Panc1 (cell line): ENCODE measurements at regions not wholly inside any gene's neighbourhood (a gene's known extent, or its start where the extent isn't known, plus 50 kb on each side); places are given as distances from the start of the nearest gene placed in this dataset.

Experiments
- CTCF ChIP-seq: fragments of 450-650 bp; IDR thresholded peaks from 2 replicates; pipeline ENCODE4 v1.5.1; 2017; ENCODE audit warnings: mild to moderate bottlenecking
- POLR2AphosphoS5 ChIP-seq: IDR thresholded peaks from 2 replicates; pipeline ENCODE4 v1.6.1; 2012; ENCODE audit warnings: mild to moderate bottlenecking, low read depth, low read length, moderate library complexity
- REST ChIP-seq, 2 experiments: IDR thresholded peaks; 2 replicates each; pipeline ENCODE4 v1.6.1; 2011 to 2012; ENCODE audit warnings: low read depth in 2 of 2, control low read depth in 1 of 2, low read length in 1 of 2, mild to moderate bottlenecking in 1 of 2, moderate library complexity in 1 of 2; ENCODE audit not compliant: insufficient read depth in 1 of 2

- TF ChIP-seq POLR2AphosphoS5 (no peak), CTCF (no peak), REST (IDR thresholded peaks at IDR 0.05; ENCODE audit: insufficient read depth in 1 of 2, low read depth in 2 of 2, low read length in 1 of 2) (no peak)
Observed at GRCh38 chr21:16792101-16792500, 720.7 kb upstream of the CXADR start.
